ENCODE measurements at regions not wholly inside any gene's neighbourhood (a gene's known extent, or its start where the extent isn't known, plus 50 kb on each side); places are given as distances from the start of the nearest gene placed in this dataset.
"Not testable (repeated sequence)": the region's sequence is repeated elsewhere in the genome, so short reads cannot be mapped to it uniquely, and the experiment has no call there.

- H3K27ac ChIP-seq = no peak overlapping the region
- no peaks in the 10 kb centered on the region for H3K9me3 ChIP-seq
- no peak for TF ChIP-seq CTCF (IDR thresholded peaks at IDR 0.05)
- no peaks in the 10 kb centered on the region for H3K27me3 ChIP-seq
- H3K4me1 ChIP-seq (ENCODE audit: control insufficient read depth in 1 of 2, insufficient read depth in 1 of 2, low read depth in 1 of 2, low read length in 1 of 2) = peaks cover 2 to 3% of the 10 kb centered on the region in 2 experiments
- H3K4me3 ChIP-seq (ENCODE audit: low read depth in 1 of 2, low read length in 1 of 2) = no peak overlapping the region
- H3K36me3 ChIP-seq = no peaks in the 10 kb centered on the region
Observed at GRCh38 chr4:153880983-153881382, 92.1 kb upstream of the SFRP2 start.

GRCh38 chr4:153877898-153878297 lies 89.0 kb upstream of the SFRP2 start:
- Histone ChIP-seq H3K27ac (no peak overlapping the region), H3K4me1 (ENCODE audit: control insufficient read depth in 1 of 2, insufficient read depth in 1 of 2, low read depth in 1 of 2, low read length in 1 of 2) (no peaks in the 10 kb centered on the region), H3K27me3 (no peaks in the 10 kb centered on the region), H3K9me3 (no peaks in the 10 kb centered on the region), H3K4me3 (ENCODE audit: low read depth in 1 of 2, low read length in 1 of 2) (no peak overlapping the region), H3K36me3 (no peaks in the 10 kb centered on the region)
- TF ChIP-seq CTCF (IDR thresholded peaks at IDR 0.05) = no peak

GRCh38 chr4:153873741-153874140 lies 84.9 kb upstream of the SFRP2 start:
- Histone ChIP-seq H3K4me3 (ENCODE audit: low read depth in 1 of 2, low read length in 1 of 2) (no peak overlapping the region), H3K4me1 (ENCODE audit: control insufficient read depth in 1 of 2, insufficient read depth in 1 of 2, low read depth in 1 of 2, low read length in 1 of 2) (no peaks in the 10 kb centered on the region), H3K9me3 (no peaks in the 10 kb centered on the region), H3K36me3 (no peaks in the 10 kb centered on the region), H3K27me3 (peaks cover 8% of the 10 kb centered on the region), H3K27ac (no peak overlapping the region)
- TF ChIP-seq CTCF (IDR thresholded peaks at IDR 0.05) = no peak

DNA sequence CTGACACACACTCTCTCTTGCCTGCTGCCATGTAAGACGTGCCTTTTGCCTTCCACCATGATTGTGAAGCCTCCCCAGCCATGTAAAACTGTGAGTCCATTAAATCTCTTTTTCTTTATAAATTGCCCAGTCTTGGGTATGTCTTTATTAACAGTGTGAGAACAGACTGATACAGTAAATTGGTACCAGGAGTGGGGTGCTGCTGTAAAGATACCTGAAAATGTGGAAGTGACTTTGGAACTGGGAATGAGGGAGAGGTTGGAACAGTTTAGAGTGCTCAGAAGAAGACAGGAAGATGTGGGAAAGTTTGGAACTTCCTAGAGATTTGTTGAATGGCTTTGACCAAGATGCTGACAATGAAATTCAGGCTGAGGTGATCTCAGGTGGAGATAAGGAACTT lies 77.9 kb upstream of the SFRP2 start:
- not testable (repeated sequence) for H3K36me3 ChIP-seq; H3K4me1 ChIP-seq (ENCODE audit: control insufficient read depth in 1 of 2, insufficient read depth in 1 of 2, low read depth in 1 of 2, low read length in 1 of 2); H3K27ac ChIP-seq; H3K4me3 ChIP-seq (ENCODE audit: low read depth in 1 of 2, low read length in 1 of 2); H3K27me3 ChIP-seq
- peaks cover 11% of the 10 kb centered on the region for H3K9me3 ChIP-seq

- H3K4me3 ChIP-seq (ENCODE audit: low read depth in 1 of 2, low read length in 1 of 2) = no peak overlapping the region
Observed at GRCh38 chr4:153852501-153852900, 63.6 kb upstream of the SFRP2 start.

More at GRCh38 chr4:153852501-153852900, 63.6 kb upstream of the SFRP2 start:
- H3K9me3 ChIP-seq = no peaks in the 10 kb centered on the region
- no peaks in the 10 kb centered on the region for H3K4me1 ChIP-seq (ENCODE audit: control insufficient read depth in 1 of 2, insufficient read depth in 1 of 2, low read depth in 1 of 2, low read length in 1 of 2)
- TF ChIP-seq CTCF (IDR thresholded peaks at IDR 0.05) = no peak
- no peaks in the 10 kb centered on the region for H3K36me3 ChIP-seq
- H3K27me3 ChIP-seq = peaks cover 11% of the 10 kb centered on the region
- no peak overlapping the region for H3K27ac ChIP-seq

Measured in neutrophil (primary cell).